LoVo (cell line): ENCODE measurements at regions not wholly inside any gene's neighbourhood (a gene's known extent, or its start where the extent isn't known, plus 50 kb on each side); places are given as distances from the start of the nearest gene placed in this dataset.

Source experiments
- DNase-seq: peaks from one replicate; pipeline ENCODE4 v3.0.0-alpha.2; 2016; ENCODE audit warnings: low spot score

DNA sequence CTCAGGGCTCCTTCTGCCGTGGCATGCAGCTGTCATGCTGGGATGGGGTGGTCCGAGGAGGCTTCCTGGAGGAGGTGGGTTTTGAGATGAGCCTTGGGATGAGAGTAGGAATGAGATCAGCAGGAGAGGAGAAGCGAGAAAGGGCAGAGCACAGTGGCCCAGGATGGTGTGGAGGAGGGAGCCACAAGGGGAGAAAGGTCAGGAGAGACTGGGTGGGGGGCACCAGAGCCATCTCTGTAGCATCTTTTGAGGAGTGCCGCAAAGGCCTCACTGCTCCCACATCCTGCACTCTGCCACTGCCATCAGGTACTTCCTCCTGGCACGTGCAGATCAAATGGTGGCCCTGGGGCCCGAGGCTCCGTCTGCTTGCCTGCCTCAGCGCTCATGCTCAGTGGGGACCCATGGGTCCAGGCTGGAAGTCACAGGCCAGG lies 150.2 kb downstream of the MACROH2A1 start:
- DNase-seq = no peak

DNA sequence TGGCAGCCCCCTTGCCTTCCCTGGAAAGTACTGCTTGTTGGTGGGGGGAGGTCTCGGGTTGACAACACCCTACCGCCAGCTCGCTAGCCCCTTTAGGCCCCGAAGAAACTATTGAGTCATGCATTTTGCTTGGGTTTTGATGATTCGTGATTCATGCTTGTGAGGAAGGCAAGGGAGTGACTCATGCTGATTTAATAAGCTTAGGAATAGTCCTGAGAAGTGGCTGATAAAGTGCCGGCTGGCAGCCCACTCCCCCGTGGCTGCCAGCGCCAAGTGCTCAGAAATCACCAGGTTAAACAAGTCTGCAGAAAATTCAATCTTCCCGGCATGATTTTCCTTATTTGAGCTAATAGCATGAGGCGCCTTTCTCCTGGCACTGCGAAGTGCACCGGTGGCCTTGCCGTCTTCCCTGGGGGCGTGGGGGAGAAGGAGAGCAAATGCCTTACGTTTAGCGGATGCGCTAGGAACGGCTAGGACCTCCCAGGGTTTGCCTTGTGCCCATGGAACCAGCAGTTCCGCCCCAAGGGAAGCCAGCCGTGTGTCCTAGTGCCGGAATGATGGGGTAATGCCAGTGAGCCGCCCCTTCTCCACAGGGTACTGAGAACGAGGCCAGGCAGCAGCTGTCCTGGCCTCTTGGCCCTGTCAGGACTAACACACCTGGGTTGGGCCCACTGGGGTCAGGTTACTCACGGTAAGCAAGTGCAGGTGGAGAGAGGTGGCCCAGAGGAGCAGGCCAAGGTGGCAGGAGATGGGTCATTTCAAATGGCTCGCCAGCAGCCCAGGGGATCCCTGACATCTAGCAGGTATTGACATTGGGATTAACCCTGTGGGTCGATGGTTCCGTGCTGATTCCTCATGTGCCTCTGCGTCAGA lies 151.9 kb downstream of the MACROH2A1 start:
- DNase-seq = peak; percentile 65

DNA sequence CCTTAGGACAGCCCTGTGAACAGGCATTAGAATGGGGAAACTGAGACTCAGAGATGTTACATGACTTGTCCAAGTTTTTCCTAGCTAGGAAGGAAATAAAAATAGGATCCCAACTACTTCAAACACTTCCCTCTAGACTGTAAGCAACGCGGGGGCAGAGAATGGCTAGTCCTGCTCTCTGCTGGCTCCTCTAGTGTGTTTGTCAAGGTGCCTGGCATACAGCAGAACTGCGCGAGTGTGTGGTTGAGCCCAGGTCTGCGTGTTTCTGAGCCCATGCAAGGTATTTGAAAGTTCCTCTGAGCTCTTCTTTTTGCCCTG lies 152.5 kb downstream of the MACROH2A1 start:
- no peak for DNase-seq

DNA sequence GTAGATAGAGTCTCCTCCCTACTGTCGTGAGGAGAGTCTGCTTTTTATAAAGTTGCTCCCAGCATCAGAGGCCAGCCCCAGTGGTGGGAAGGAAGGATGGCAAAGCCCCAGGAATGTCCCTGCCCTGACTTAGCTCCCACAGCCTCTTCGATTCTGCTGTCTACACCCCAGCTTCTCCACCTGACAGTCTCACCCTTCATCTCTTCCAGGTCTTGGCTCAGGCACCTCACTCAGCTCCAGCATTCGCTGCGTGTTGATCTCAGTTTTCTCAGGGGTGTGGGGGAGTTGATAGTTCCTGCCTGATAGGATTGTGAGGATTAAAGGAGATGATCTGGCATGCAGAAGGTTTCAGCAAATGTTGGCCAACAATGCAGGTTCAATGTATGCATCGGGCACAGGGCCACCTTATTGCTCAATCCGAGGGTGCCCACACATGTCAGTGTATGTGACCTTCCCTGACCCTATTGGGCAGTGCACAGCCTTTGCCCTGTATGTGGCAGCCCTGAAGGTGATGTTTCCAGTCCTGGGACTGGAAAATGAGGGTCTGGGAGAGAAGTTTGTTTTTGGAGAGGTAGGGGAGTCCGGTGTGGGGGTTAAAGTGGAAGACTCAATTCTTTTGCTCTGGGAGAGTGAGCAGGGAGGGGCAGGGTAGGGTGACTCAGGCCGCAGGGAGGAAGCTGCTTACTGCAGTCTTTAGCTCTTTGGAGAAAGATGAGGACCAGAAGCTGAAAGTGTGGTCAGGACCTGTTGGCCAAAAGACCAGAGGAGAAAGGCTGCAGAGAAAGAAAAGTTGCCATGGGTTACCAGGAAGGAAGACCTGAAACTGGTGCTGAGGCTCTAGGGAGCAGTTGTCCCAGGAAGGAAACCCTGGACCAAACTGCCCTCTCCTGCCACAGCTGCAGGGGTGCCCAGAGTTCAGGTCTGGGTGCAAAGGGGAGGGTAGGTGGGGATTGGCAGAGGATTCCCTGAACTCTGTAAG lies 153.2 kb downstream of the MACROH2A1 start:
- DNase-seq = no peak

DNA sequence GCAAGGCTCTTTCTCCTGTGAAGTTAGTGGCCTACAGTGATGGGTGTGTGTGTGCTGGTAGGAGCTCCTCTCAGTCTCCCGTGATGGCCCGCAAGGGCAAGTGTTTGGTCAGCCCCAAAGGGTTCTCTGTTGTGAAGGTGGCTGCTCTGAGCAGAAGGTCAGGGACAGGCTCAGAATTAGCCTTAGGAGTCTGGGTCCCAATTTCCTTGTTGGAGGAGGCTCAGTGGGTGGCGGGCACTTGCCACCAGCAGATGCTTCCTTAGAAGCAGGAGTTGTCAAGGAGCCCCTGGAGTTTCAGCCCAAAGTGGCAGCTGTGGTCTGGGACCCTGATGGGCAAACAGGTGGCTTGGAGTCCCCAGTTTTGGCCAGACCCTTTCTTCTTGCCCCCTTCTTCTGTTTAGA lies 154.4 kb downstream of the MACROH2A1 start:
- DNase-seq = no peak

DNA sequence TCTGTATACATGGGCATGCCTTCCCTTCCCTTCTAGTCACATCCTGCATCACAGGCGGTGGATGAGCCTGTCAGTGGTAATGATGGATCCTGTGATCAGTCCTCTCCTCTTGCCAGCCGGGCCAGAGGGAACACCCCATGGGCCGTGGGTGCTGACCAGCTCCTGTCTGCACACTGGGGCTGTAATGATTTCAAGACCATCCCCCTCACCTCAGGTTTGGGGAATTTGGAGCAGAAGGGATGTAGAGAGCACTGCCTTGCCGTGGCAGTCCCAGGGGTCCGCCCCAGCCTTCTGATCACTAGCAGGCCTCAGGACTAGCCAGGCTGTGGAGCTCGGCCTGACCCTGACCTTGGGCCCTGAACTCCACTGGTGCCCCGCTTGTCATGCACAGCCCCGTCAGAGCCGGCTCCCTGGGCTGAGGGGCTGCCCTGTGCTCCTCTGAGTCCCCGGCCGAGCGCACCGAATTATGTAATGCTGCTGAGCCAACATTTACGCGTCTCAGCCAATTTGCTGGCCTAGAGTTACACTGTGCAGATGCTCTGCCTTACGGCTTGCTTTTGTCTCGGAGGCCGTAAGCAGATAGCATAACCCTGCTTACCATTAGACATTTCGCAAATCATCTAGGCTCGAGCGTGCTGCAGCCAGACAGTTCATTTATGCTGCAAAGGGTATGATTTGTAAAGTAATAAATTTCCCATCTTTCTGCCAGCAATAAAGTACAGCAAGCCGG lies 155.3 kb downstream of the MACROH2A1 start:
- DNase-seq = no peak

DNA sequence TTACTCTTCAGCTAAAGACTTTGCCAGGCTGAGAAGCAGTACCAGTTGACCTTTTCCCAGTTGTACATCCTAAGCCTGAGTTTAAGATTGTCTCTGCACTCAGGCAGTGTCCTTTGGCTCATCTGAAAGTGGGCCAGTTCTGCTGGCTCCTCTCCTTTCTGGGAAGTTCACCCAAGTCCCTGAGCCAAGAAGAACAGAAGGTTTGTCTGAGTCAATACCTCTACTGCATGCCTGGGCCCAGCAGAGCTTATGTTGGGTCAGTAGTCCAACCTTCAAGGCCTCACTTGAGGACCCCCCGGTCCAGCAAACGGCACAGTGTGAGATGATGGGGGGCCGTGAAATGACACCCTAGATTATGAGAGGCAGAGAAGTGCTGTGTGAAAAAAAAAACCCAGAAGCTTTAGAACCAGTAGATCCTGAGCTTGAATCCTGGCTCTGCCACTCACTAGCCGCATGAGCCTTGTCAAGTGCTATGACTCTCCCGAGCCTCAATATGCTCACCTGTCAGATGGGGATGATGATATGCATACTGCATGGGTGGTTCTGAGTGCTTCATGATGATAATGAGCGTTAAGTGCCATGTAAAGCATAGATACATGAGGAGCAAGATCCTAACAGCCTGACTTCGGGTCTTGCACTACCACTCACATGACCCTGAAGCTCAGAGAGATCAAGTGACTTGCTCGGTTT lies 156.0 kb downstream of the MACROH2A1 start:
- DNase-seq = no peak

DNA sequence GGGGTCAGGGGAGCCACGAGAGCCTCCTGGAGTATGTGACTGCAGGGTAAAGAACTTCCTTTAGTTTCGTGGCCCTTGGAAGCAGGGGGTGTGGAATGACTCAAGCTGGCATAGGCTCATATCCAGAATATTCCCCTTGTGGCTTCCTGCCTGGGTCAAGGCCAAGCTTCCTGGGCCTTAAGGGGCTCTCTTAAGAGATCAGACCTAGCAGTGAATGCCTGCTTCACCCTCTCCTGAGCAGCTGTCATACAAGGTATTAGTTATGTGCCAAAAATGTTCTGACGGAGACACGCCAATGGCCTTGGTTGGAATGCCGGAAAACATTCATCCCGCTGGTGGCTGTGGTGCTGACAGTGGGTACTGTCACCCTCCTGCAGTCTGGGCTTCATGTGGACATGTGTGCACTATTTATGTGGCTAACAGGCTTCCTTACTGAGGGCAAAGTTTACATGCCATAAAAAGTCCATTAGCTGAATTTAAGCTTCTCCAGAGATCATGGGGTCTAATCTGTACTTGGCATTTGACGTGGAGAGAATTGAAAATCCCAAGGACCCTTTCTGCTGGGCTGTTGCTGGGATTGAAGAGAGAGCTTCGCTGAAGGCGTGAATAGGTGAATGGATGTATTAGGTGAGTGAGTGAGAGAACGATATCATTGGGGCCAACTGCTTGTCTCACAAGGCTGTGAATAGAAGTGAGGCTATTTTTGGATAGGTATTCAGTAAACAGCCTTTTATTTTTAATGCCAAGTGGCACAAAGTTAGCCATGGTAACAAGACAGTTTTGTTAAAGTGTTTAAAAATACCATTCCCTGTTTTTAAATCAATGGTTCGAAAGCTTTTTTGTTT lies 156.8 kb downstream of the MACROH2A1 start:
- DNase-seq = no peak

DNA sequence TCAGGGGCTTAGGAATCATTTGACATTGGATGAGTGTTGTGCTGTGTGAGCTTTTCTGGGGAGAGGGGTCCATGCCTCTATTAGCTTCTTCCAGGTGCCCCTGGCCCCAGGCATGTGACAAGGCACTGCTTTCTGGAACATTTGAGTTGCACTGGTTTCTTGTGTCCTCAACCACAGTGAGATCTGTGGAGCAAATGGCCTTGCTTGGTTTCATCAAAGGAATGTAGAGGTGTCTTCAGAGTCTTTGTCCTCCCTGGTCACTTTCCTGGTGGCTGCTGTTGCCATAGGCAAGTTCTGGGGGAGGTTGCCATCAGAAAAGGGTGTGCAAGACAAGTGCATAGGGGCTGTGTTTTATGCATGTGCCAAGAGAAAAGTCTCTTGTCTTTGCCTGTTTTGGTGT lies 157.5 kb downstream of the MACROH2A1 start:
- no peak for DNase-seq

DNA sequence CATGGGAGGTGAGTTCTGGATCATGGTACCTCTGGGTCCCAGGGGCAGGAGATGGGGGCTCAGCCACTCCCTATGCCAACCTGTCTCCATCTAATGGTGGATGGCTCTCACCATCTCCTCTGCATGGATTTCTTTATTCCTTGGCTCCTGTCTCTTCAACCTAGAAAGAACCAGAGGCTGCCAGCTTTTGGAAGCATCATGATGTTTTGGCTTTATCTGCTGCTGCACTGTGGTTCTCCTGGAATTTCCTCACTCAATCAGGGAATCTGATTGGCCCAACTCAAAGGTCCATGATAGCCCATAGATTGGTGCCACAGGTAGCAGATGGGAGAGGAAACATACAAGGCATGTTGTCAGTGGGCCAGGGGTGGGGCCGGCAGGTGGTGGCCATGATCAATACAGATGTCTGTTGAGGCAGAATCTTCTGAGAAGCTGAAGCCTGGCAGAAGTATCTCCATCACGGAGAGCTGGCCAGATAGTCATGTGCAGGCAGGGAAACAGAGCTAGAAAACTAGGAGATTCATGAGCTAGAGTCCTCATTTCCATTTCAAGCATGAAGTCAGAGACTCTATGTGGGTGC lies 158.2 kb downstream of the MACROH2A1 start:
- DNase-seq = no peak

DNA sequence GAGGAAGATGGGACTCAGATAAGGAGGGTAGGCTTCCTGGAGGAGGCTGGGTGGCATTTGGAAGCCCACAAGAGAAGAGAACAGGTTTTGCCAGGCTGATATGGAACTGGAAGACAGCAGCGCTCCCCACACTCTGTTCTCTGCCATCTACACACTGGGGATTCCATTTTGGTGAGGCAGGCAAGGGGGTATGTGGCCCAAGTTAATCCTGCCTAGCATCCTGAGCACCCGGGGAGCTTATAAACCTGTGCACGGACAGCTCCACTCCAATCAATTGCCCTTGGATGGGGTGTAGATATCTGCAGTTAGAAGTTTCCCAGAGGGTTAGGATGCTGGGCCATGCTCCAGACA lies 158.8 kb downstream of the MACROH2A1 start:
- DNase-seq = no peak

DNA sequence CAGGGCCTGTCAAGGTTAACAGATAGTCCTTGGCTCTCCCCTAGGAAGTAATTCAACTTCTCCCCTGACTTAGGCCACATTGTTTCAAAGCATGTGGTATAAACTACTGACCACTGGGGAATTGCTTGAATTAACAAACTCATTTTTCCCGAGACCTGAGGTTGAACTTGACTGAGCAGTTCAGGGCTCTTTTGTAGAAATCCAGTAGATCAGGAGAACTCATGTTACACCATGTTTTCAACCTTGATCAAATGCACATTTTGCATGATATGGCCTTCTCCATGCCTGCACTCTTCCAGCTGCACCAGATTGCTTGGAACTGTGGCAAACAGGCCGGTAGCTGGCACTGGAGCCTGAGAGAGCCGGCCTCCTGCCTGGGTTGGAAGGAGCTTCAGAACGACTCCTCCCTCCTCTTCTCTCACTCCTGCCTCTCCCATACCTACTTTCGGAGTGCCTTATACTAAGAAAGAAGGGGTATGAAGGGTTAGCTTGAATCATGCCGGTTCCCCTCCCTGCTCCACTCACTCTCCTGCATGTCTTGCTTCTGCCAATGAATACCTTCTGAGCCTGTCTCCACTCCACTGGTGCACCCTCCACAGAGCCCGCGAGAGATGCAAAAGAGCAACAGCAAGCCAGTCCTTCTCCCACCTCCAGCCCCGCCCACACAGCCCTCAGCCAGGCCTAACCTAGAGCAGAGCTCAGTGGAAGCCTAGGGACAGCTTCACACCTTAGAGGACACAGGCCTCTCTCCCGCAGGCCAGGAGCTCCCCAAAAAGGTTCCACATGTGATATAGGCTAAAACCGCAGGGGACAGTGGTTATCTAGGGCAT lies 159.4 kb downstream of the MACROH2A1 start:
- DNase-seq = no peak

DNA sequence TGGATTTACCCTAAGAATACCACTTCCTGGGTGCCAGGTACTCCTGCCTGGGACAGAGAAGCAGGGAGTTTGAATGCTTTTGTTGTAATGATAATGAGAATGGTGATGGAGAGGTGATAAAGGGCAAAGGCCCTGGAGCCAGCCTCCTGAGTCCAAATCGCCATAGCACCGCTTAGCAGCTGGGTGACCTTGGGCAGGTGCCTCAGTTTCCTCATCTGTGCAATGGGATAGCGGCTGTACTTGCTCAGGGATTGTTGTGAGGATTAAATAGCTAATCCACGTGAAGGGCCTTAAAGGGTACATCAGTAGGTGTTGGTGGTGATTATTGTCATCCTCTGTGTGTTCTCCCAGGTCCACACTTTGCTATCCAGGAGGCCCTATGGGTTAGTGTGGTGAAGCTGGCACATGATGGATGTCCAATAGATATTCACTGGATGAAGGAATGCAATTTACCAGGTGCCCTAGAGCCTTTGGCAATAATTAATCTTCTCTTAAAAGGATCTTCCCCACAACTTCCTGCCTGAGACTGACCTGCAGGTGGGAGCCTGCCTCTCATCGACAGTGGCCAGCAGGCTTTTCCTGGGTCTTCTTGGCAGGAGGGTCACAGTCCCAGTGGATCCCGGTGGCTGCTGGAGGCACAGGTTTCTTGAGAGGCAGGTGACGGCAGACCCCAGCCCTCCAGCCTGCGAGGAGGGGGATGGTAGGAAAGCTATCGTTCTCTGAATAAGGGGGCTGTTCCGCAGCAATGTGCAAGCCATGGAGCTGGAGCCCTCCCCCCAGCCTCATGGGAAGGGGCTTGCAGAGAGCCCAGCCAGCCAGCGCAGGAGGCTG lies 160.2 kb downstream of the MACROH2A1 start:
- DNase-seq = no peak

DNA sequence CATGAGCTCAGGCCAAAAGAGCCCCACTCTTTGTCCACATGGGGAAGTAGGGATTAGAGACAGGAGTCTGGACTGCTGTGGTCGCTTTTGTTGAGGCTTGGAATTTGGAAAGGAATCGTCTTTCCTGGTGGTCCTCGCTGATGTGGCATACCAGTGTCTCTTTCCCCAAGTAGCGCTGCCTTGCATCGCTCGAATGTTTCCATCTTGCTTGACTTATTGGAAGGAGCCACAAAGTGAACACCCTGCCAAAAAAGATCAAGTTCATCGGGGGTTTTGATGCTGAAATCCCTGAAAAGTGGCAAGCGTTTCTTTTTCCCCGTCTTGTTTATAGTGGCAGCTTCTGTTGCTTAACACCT lies 161.3 kb downstream of the MACROH2A1 start:
- DNase-seq = no peak

DNA sequence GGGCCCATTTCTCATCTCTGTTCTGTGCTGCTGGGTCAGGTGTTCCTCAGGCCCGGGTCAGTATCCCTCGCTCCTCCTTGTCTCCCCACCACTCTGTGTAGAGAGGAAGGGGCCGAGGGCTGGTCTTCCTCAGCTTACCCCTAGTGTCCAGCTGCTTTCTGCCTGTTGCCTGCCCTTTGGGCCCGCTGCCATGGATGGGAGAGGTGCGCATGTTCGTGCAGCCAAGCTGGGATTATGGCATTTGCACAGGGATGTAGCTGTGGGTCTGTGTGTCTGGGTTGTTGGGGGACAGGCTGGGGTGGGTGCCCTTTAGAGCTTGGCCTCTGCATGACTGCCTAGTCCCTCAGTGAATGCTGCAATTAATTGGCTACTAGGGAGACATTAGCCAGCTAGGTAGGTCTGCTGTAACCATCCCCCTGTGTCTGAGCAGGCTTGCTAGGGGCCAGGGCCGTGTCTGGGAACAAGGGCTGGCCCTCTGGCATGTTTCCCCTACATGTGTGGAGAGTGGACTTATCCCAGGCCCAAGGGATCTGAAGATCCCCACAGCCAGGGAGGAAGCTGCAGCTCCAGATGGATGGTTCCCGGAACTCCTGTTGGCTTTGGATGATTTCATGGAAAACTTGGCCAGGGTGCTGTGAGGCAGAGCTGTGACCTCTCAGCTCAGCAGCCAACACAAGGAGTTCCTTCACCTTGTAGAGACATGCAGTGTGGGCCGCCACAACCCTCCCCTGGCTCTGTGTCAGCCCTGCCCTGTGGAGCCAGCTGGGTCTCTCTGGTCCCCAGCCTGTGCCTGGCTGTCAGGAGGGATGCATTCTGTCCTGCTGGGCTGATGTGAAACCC lies 161.9 kb downstream of the MACROH2A1 start:
- DNase-seq = no peak

DNA sequence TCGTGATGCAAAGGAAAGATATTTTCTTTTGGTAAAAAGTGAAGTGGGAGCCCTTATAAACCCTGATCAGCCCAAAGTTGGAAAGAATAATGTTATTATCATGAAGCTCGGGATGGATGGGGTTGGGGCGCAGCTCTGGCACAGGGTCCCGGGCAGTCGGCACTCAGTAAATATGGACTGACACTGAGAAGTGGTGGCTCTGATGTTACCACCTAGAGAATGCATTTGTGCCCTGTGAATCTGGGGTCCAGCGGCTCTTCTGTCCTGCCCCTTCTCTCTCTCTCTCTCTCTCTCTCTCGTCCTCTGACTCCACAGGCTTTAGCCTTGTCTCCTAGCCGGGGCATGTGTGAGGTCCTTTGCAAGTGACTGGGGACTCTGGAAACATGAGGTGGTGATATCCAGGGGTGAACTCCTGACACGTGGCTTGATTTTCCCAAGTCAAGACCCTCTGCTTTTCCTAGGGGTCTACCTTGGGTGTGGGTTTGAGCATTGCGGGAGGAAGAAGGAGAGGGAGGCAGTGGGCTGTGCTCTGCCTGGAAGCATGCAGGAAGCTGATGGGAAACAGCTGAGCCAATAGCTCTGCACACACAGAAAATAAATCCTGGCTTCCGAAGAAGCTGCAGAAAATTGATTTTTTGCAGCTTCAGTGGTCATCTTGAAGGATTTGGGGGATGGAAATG lies 162.7 kb downstream of the MACROH2A1 start:
- no peak for DNase-seq

DNA sequence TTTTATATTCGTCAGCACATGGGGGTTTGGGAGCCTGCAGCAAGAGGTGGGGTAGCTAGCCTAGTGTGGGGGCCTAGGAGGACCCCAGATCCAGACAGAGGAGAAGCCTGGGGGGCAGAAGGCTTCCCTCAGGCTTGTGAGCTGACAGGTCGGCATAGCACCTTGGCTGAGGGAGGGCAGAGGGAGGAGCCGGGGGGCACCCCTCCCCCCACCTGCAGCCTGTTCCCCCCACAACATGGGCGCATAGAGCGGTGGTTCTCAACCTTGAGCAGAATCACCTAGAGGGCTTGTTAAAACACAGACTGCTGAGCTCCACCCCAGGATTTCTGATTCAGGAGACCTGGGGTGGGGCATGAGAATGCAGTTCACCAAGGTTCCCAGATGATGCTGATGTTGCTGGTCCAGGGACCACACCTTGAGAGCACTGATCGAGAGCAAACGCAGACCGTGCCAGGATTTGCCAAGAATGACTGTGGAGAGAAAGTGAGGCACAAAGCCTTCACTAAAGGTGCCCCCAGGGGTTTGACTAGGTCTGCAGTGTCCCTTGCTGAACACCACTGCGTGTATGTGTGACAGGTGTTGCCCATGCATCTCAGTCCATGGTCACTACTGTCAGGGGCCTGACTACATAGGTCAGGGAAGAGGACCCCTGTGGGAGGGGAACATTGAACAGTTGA lies 163.3 kb downstream of the MACROH2A1 start:
- DNase-seq = no peak
